ENCODE measurements at regions not wholly inside any gene's neighbourhood (a gene's known extent, or its start where the extent isn't known, plus 50 kb on each side); places are given as distances from the start of the nearest gene placed in this dataset.
"Not testable (repeated sequence)": the region's sequence is repeated elsewhere in the genome, so short reads cannot be mapped to it uniquely, and the experiment has no call there.

DNA sequence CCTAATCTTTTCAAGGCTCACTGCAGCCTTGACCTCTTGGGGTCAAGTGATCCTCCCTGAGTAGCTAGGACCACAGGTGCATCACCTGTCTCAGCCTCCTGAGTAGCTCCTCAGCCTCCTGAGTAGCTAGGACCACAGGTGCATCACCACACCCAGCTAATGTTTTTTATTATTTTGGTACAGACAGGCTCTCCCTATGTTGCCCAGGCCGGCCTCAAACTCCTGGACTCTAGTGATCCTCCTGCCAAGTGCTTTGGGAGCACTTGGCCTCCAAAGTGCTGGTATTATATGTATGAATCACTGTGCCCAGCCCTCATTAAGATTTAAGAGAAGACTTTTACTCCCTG, 58.5 kb upstream of the S1PR1 start:
- DNase-seq (ENCODE audit: low read depth) (no peak), FAIRE-seq (no peak)
- no peak for TF ChIP-seq CTCF (IDR thresholded peaks at IDR 0.05; ENCODE audit: insufficient read depth, low read length, severe bottlenecking)
- no peak overlapping the region for H3K4me3 ChIP-seq (ENCODE audit: low read depth, low read length)
- no peaks in the 10 kb centered on the region for H3K27me3 ChIP-seq (ENCODE audit: control insufficient read depth, insufficient read depth, low read length)
- no peaks in the 10 kb centered on the region for H3K36me3 ChIP-seq (ENCODE audit: control insufficient read depth, insufficient read depth, low read length)

- TF ChIP-seq CTCF (IDR thresholded peaks at IDR 0.05; ENCODE audit: insufficient read depth, low read length, severe bottlenecking) = no peak
Measured at GRCh38 chr1:101175886-101176285, 60.9 kb upstream of the S1PR1 start.

DNA sequence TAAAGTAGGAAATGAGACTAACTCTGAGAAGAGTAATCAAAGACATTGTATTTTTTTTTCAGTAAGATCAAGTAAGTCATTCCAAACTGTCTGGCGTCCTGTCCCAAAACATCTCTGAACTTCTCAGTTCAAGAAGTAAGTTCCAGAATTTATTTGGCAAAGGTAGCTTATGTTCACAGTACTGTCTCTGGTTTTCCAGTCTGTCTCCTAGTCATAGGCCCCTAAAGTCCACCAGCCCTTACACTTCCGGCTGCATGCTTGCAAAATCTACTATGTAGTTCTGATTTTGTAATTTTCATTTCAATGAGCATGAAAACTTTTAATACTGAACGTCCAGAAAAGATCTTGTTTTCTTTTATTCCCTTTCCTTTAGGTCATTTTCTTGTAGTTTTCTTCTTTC, 61.4 kb upstream of the S1PR1 start:
- TF ChIP-seq CTCF (IDR thresholded peaks at IDR 0.05; ENCODE audit: insufficient read depth, low read length, severe bottlenecking) = no peak
- H3K36me3 ChIP-seq (ENCODE audit: control insufficient read depth, insufficient read depth, low read length) = no peaks in the 10 kb centered on the region
- H3K4me3 ChIP-seq (ENCODE audit: low read depth, low read length) = no peak overlapping the region
- DNase-seq (ENCODE audit: low read depth) (no peak), FAIRE-seq (no peak)
- H3K27me3 ChIP-seq (ENCODE audit: control insufficient read depth, insufficient read depth, low read length) = no peaks in the 10 kb centered on the region

More at GRCh38 chr1:101175886-101176285, 60.9 kb upstream of the S1PR1 start:
- no peak for DNase-seq (ENCODE audit: low read depth)
- no peak for FAIRE-seq
- Histone ChIP-seq H3K27me3 (ENCODE audit: control insufficient read depth, insufficient read depth, low read length) (no peaks in the 10 kb centered on the region), H3K36me3 (ENCODE audit: control insufficient read depth, insufficient read depth, low read length) (no peaks in the 10 kb centered on the region), H3K4me3 (ENCODE audit: low read depth, low read length) (no peak overlapping the region)

DNA sequence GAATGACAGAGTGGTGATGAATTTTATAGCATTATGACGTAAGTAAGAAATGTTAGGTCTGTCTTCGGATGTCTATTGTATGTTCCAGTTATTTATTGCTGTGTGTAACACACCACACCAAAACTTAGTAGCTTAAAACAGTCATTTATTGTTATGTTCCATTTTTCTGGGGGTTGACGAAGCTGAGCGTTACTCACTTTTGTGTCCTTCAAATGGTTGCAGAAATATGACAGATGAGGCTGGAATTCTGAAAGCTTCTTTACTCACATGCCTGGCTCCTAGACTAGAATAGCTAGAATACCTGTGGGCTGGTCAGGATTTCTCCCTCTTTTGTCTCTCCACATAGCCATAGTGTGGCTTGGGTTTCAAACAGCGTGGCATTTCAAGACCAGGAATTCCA, 62.1 kb upstream of the S1PR1 start:
- Histone ChIP-seq H3K4me3 (ENCODE audit: low read depth, low read length) (no peak overlapping the region), H3K36me3 (ENCODE audit: control insufficient read depth, insufficient read depth, low read length) (no peaks in the 10 kb centered on the region), H3K27me3 (ENCODE audit: control insufficient read depth, insufficient read depth, low read length) (no peaks in the 10 kb centered on the region)
- TF ChIP-seq CTCF (IDR thresholded peaks at IDR 0.05; ENCODE audit: insufficient read depth, low read length, severe bottlenecking) = no peak
- DNase-seq (ENCODE audit: low read depth) (peak; percentile 22), FAIRE-seq (no peak)

DNA sequence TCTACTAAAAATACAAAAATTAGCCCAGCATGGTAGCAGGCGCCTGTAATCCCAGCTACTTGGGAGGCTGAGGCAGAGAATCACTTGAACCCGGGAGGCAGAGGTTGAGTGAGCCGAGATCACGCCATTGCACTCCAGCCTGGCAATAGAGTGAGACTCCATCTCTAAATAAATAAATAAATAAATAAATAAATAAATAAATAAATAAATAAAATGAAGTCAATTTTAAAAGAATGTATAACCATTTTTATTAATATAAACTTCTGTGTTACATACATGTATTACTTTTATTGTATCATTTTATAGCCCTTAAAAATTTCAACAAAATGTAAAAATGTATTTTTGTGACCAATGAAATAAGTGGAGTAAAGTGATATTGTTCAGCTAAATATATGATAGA, 62.5 kb upstream of the S1PR1 start:
- FAIRE-seq; H3K27me3 ChIP-seq (ENCODE audit: control insufficient read depth, insufficient read depth, low read length); H3K4me3 ChIP-seq (ENCODE audit: low read depth, low read length): not testable (repeated sequence)

GRCh38 chr1:101170506-101171050, 66.2 kb upstream of the S1PR1 start:
- no peak for TF ChIP-seq CTCF (IDR thresholded peaks at IDR 0.05; ENCODE audit: insufficient read depth, low read length, severe bottlenecking)
- H3K36me3 ChIP-seq (ENCODE audit: control insufficient read depth, insufficient read depth, low read length) = no peaks in the 10 kb centered on the region
- DNase-seq (ENCODE audit: low read depth) (no peak), FAIRE-seq (no peak)
- no peaks in the 10 kb centered on the region for H3K27me3 ChIP-seq (ENCODE audit: control insufficient read depth, insufficient read depth, low read length)
- H3K4me3 ChIP-seq (ENCODE audit: low read depth, low read length) = no peak overlapping the region

More for the DNA sequence above, 62.5 kb upstream of the S1PR1 start:
- H3K36me3 ChIP-seq (ENCODE audit: control insufficient read depth, insufficient read depth, low read length); DNase-seq (ENCODE audit: low read depth): not testable (repeated sequence)
